A549 (cell line): ENCODE measurements at regions not wholly inside any gene's neighbourhood (a gene's known extent, or its start where the extent isn't known, plus 50 kb on each side); places are given as distances from the start of the nearest gene placed in this dataset.

Experiments used
- ATAC-seq, 2 experiments: fragments of 200-7000 bp in 1 of 2; fragments of >200 bp in 1 of 2; cut with Nextera tagmentation in 1 of 2; cut with Tn5 transposase in 1 of 2; 3 replicates each; pipeline versions ENCODE4 v1.8.0 to v1.9.1; 2018 to 2020; ENCODE audit warnings: mild to moderate bottlenecking in 1 of 2, moderate library complexity in 1 of 2
- CTCF ChIA-PET: fragments of 300-600 bp; sonication (Branson Sonifier 250); formaldehyde crosslinking; extraction: SDS; loops from one replicate; lab custom pipeline; 2021; ENCODE audit warnings: antibody characterized with exemption, inconsistent platforms; lab: Yijun Ruan, JAX
- POLR2A ChIA-PET: fragments of 350-600 bp; formaldehyde crosslinking; extraction: SDS; loops from one replicate; lab custom pipeline; 2021; ENCODE audit warnings: antibody characterized with exemption, inconsistent platforms; lab: Yijun Ruan, JAX
- DNase-seq, 2 experiments: peaks; one replicate each; pipeline versions ENCODE4 v3.0.0 to v3.0.0-alpha.2; 2011 to 2016; ENCODE audit warnings: low read depth in 1 of 2, low spot score in 1 of 2
- FAIRE-seq: peaks from 2 replicates; lab custom pipeline; 2011; peaks lifted over from hg19 to GRCh38; lab: Jason Lieb, UNC
- H3K27ac ChIP-seq, 2 experiments: fragments of >200 bp; sonication (Bioruptor Twin); formaldehyde crosslinking; 3 replicates each; pipeline ENCODE4 v1.5.1; 2016 to 2017
- H3K4me1 ChIP-seq: fragments of >200 bp; sonication (Bioruptor Twin); formaldehyde crosslinking; 3 replicates; pipeline ENCODE4 v1.6.1; 2016
- H3K4me2 ChIP-seq: fragments of >200 bp; sonication (Bioruptor Twin); formaldehyde crosslinking; 3 replicates; pipeline ENCODE4 v1.6.1; 2016
- H3K4me3 ChIP-seq: fragments of >200 bp; sonication (Bioruptor Twin); formaldehyde crosslinking; 3 replicates; pipeline ENCODE4 v1.5.1; 2016
- H3K9me3 ChIP-seq: fragments of >200 bp; sonication (Bioruptor Twin); formaldehyde crosslinking; 3 replicates; pipeline ENCODE4 v1.6.1; 2016
- BHLHE40 ChIP-seq: IDR thresholded peaks from 2 replicates; pipeline ENCODE4 v1.6.1; 2012; ENCODE audit warnings: low read depth, low read length, inconsistent platforms
- CBX2 ChIP-seq: fragments of 200-600 bp; sonication (generic); IDR thresholded peaks from 2 replicates; pipeline ENCODE4 v1.6.1; 2016; ENCODE audit warnings: low read depth, mild to moderate bottlenecking, borderline replicate concordance
- CTCF ChIP-seq: fragments of >200 bp; sonication (Bioruptor Twin); formaldehyde crosslinking; IDR thresholded peaks from 3 replicates; pipeline ENCODE4 v1.5.1; 2016
- EHMT2 ChIP-seq: fragments of 200-600 bp; sonication (generic); IDR thresholded peaks from 2 replicates; pipeline ENCODE4 v1.6.1; 2016; ENCODE audit warnings: antibody characterized with exemption, low read depth, mild to moderate bottlenecking, moderate library complexity
- EP300 ChIP-seq, 2 experiments: fragments of >200 bp; sonication (Bioruptor Twin); formaldehyde crosslinking; IDR thresholded peaks; 2 replicates in 1 of 2; 3 replicates in 1 of 2; pipeline ENCODE4 v1.6.1; 2016 to 2017
- ESRRA ChIP-seq: fragments of 150-350 bp; IDR thresholded peaks from 2 replicates; pipeline ENCODE4 v1.6.1; 2014; ENCODE audit warnings: mild to moderate bottlenecking, low read length, borderline replicate concordance
- GATA3 ChIP-seq: IDR thresholded peaks from 2 replicates; pipeline ENCODE4 v1.6.1; 2012; ENCODE audit warnings: borderline replicate concordance
- HOXA7 ChIP-seq: fragments of 250-450 bp; sonication (Bioruptor Pico); IDR thresholded peaks from 2 replicates; pipeline ENCODE4 v1.5.0; 2020; ENCODE audit warnings: mild to moderate bottlenecking, moderate library complexity
- JUN ChIP-seq, 2 experiments: fragments of >200 bp; sonication (Bioruptor Twin); formaldehyde crosslinking; IDR thresholded peaks; 2 replicates in 1 of 2; 3 replicates in 1 of 2; pipeline ENCODE4 v1.6.1; 2016 to 2017
- JUNB ChIP-seq: fragments of >200 bp; sonication (Bioruptor Twin); formaldehyde crosslinking; IDR thresholded peaks from 2 replicates; pipeline ENCODE4 v1.6.1; 2016
- KDM1A ChIP-seq: fragments of 200-600 bp; sonication (generic); IDR thresholded peaks from 2 replicates; pipeline ENCODE4 v1.6.1; 2016; ENCODE audit warnings: low read depth, mild to moderate bottlenecking
- MAZ ChIP-seq: fragments of 150-350 bp; IDR thresholded peaks from 2 replicates; pipeline ENCODE4 v1.6.1; 2014; ENCODE audit warnings: antibody characterized with exemption, low read depth, low read length, borderline replicate concordance
- MYC ChIP-seq: IDR thresholded peaks from 2 replicates; pipeline ENCODE4 v1.6.1; 2012; ENCODE audit warnings: mild to moderate bottlenecking, inconsistent platforms, low read length, improper control_type of control experiment, borderline replicate concordance
- PHF8 ChIP-seq: fragments of 200-600 bp; sonication (generic); IDR thresholded peaks from 2 replicates; pipeline ENCODE4 v1.6.1; 2016; ENCODE audit warnings: low read depth, mild to moderate bottlenecking, antibody characterized with exemption, moderate library complexity, borderline replicate concordance
- POLR2A ChIP-seq: IDR thresholded peaks from 2 replicates; pipeline ENCODE4 v1.6.1; 2012; ENCODE audit warnings: mild to moderate bottlenecking, low read length
- POLR2AphosphoS2 ChIP-seq: conservative IDR thresholded peaks from 2 replicates; pipeline ENCODE4 v1.6.1; 2012; ENCODE audit warnings: low read length, improper control_type of control experiment, inconsistent platforms
- RAD21 ChIP-seq, 2 experiments: fragments of >200 bp in 1 of 2; sonication (Bioruptor Twin) in 1 of 2; formaldehyde crosslinking in 1 of 2; IDR thresholded peaks in 1 of 2; conservative IDR thresholded peaks in 1 of 2; 2 replicates in 1 of 2; 3 replicates in 1 of 2; pipeline ENCODE4 v1.6.1; 2012 to 2018; ENCODE audit warnings: inconsistent platforms in 1 of 2
- RNF2 ChIP-seq: fragments of 200-600 bp; sonication (generic); IDR thresholded peaks from 2 replicates; pipeline ENCODE4 v1.6.1; 2016; ENCODE audit warnings: low read depth, mild to moderate bottlenecking, antibody characterized with exemption, moderate library complexity, borderline replicate concordance
- SMC3 ChIP-seq: fragments of >200 bp; sonication (Bioruptor Twin); formaldehyde crosslinking; IDR thresholded peaks from 3 replicates; pipeline ENCODE4 v1.6.1; 2018; ENCODE audit warnings: inconsistent platforms
- SREBF2 ChIP-seq: fragments of 450-650 bp; IDR thresholded peaks from 2 replicates; pipeline ENCODE4 v1.6.1; 2014; ENCODE audit warnings: mild to moderate bottlenecking, moderate library complexity
- TP53 ChIP-seq: fragments of 250-450 bp; sonication (Bioruptor Pico); IDR thresholded peaks from 2 replicates; pipeline ENCODE4 v1.5.0; 2021; ENCODE audit warnings: mild to moderate bottlenecking, moderate library complexity
- WGBS: methylation state at CpG from one replicate; pipeline ENCODE4 v1.1.6; 2017; ENCODE audit errors: missing lambda C conversion rate; 5-methylcytosine and 5-hydroxymethylcytosine counted together
- TF ChIP-seq, protein P1 (sequence below): fragments of >200 bp; sonication (Bioruptor Twin); formaldehyde crosslinking; IDR thresholded peaks from 2 replicates; pipeline ENCODE4 v1.6.1; 2016
- TF ChIP-seq, protein P2 (sequence below): IDR thresholded peaks from 2 replicates; pipeline ENCODE4 v1.6.1; 2012
- TF ChIP-seq, protein P3 (sequence below): fragments of 450-650 bp; IDR thresholded peaks from 2 replicates; pipeline ENCODE4 v1.6.1; 2014; ENCODE audit warnings: antibody characterized with exemption

DNA sequence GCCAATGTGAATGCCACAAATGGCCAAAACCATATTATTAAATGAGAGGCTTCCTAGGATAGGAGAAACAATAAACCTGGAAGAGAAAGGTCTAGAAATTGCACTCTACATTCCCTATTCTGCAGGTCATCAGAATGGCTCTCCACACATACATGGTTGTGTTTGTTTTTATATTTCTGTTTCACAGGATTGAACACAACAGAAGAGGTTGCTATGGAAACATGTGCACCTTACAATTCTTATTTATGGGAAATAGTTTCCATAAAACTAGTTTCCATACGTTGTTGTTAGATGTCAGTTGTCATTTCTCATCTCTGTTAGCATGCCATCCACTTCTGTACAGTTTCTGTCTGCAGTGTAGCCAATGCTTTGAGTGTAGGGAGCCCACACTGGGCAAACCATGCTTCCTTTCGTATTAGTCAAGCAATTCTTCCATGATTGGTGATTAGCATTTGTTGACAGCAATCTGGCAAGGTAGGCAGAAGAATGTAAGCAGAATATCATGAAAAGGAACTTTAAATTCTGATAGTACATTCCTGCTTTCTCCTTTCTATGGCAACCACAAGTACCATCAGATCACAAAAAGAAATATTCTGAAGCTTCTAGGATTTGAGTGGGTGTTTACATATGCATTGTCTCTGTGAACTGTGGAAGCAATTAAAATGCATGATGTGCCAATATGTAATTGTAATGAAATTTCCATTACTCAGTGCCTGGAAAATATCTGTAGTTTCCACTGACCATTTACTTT, 141.6 kb upstream of the AVPR1A start:
- ChIA-PET POLR2A (no interaction called here), CTCF (no interaction called here)
- ATAC-seq: no peak
- DNase-seq: no peak
- TF ChIP-seq JUN (IDR thresholded peaks at IDR 0.05): no peak
- TF ChIP-seq POLR2AphosphoS2: no peak
- no peak for TF ChIP-seq SREBF2
- TF ChIP-seq HOXA7 (CRISPR knock-in tag): no peak
- no peak for TF ChIP-seq MAZ
- TF ChIP-seq KDM1A: no peak
- no peak for TF ChIP-seq RNF2
- no peak for TF ChIP-seq TP53 (CRISPR knock-in tag)
- no peak for TF ChIP-seq ESRRA
- TF ChIP-seq JUNB: no peak
- TF ChIP-seq PHF8: no peak
- no peak for TF ChIP-seq POLR2A
- no peak for TF ChIP-seq BHLHE40
- TF ChIP-seq, protein P1, sequence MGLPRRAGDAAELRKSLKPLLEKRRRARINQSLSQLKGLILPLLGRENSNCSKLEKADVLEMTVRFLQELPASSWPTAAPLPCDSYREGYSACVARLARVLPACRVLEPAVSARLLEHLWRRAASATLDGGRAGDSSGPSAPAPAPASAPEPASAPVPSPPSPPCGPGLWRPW: no peak
- TF ChIP-seq GATA3: no peak
- TF ChIP-seq, protein P2, sequence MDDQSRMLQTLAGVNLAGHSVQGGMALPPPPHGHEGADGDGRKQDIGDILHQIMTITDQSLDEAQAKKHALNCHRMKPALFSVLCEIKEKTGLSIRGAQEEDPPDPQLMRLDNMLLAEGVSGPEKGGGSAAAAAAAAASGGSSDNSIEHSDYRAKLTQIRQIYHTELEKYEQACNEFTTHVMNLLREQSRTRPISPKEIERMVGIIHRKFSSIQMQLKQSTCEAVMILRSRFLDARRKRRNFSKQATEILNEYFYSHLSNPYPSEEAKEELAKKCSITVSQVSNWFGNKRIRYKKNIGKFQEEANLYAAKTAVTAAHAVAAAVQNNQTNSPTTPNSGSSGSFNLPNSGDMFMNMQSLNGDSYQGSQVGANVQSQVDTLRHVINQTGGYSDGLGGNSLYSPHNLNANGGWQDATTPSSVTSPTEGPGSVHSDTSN: no peak
- no peak for TF ChIP-seq EHMT2
- no peak for TF ChIP-seq CBX2
- H3K9me3 ChIP-seq: no peaks in the 10 kb centered on the region
- H3K27ac ChIP-seq: no peak overlapping the region
- FAIRE-seq: no peak
- no peak overlapping the region for H3K4me3 ChIP-seq
- WGBS: 63% methylated on average over 2 of the region's 2 CpGs
- H3K4me1 ChIP-seq: peaks cover 23% of the 10 kb centered on the region; the same call in 2 of the 3 replicates
- H3K4me2 ChIP-seq: no peak overlapping the region

GRCh38 chr12:63276537-63277365, 125.8 kb upstream of the AVPR1A start:
- DNase-seq: peak in 1 of 2 experiments; percentile 58
- peak overlapping the region; percentile 16; the same call in 1 of the 3 replicates for H3K4me3 ChIP-seq
- POLR2A ChIA-PET: no interaction called here
- H3K4me2 ChIP-seq: peak overlapping the region; percentile 44
- WGBS: 26% methylated on average over 4 of the region's 4 CpGs
- ATAC-seq: peak; percentile 90 to 96
- CTCF ChIA-PET: interaction anchor here (0.6 to 2.0 kb wide), 7 partner anchors 12 to 272 kb away, joined by 3 to 10 read pairs (median 3); partner anchors contain the start of gene AVPR1A
- TF ChIP-seq CTCF: peak; percentile 69
- TF ChIP-seq SMC3: peak; percentile 69
- no peak for TF ChIP-seq EP300 (IDR thresholded peaks at IDR 0.05)
- TF ChIP-seq MYC: no peak
- TF ChIP-seq, protein P3, sequence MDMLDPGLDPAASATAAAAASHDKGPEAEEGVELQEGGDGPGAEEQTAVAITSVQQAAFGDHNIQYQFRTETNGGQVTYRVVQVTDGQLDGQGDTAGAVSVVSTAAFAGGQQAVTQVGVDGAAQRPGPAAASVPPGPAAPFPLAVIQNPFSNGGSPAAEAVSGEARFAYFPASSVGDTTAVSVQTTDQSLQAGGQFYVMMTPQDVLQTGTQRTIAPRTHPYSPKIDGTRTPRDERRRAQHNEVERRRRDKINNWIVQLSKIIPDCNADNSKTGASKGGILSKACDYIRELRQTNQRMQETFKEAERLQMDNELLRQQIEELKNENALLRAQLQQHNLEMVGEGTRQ: no peak; the same call in 1 of the 2 replicates
- TF ChIP-seq HOXA7 (CRISPR knock-in tag): no peak
- peak; percentile 66 to 76 for TF ChIP-seq RAD21 (conservative IDR thresholded peaks at IDR 0.05 in 1 of 2, IDR thresholded peaks at IDR 0.05 in 1 of 2)
- TF ChIP-seq, all 56 proteins: peak for 3
- peak; percentile 73 for FAIRE-seq
- Histone ChIP-seq H3K27ac (no peak overlapping the region), H3K4me1 (no peaks in the 10 kb centered on the region), H3K9me3 (no peaks in the 10 kb centered on the region)
